ENCODE measurements at regions not wholly inside any gene's neighbourhood (a gene's known extent, or its start where the extent isn't known, plus 50 kb on each side); places are given as distances from the start of the nearest gene placed in this dataset.

DNA sequence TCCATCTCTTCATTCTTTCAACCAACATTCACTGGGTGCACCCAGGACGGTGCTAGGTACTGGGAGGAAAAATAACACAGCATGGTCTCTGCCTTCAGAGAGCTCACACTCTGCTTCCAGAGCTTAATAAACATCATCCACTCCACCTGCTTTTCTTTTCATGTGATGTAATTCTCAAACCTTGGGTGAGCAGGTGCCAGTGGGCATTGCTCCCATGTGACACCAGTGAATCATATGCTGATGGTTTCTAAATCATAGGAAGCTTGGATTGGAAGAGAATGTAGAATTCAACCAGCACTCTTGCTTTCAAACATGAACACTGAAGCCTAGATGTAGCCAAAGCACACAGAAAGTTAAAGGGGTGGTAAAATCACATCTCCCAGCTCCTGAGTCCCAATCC, 189.8 kb downstream of the FOXA2 start:
- peaks cover 10% of the 10 kb centered on the region for H3K27me3 Mint-ChIP-seq (ENCODE audit: low read depth)

More for the DNA sequence above, 189.8 kb downstream of the FOXA2 start:
- H3K27ac Mint-ChIP-seq, result no peak overlapping the region
- H3K36me3 Mint-ChIP-seq, result no peaks in the 10 kb centered on the region
- H3K9me3 Mint-ChIP-seq, result no peaks in the 10 kb centered on the region
- ChIA-PET CTCF (interaction anchor here (1.6 kb wide), 1 partner anchor 9 kb away, joined by 4 read pairs; no protein-coding TSS in a partner anchor), POLR2A (no interaction called here)
- DNase-seq (ENCODE audit: low spot score) (no peak), ATAC-seq (no peak)
- H3K4me1 Mint-ChIP-seq, result peaks cover 28% of the 10 kb centered on the region
- TF ChIP-seq, protein P1, sequence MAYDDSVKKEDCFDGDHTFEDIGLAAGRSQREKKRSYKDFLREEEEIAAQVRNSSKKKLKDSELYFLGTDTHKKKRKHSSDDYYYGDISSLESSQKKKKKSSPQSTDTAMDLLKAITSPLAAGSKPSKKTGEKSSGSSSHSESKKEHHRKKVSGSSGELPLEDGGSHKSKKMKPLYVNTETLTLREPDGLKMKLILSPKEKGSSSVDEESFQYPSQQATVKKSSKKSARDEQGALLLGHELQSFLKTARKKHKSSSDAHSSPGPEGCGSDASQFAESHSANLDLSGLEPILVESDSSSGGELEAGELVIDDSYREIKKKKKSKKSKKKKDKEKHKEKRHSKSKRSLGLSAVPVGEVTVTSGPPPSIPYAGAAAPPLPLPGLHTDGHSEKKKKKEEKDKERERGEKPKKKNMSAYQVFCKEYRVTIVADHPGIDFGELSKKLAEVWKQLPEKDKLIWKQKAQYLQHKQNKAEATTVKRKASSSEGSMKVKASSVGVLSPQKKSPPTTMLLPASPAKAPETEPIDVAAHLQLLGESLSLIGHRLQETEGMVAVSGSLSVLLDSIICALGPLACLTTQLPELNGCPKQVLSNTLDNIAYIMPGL (CRISPR knock-in tag; IDR thresholded peaks at IDR 0.05), result no peak
- no peak for TF ChIP-seq NFYB (CRISPR knock-in tag; conservative IDR thresholded peaks at IDR 0.05; ENCODE audit: low read depth)
- TF ChIP-seq PRRX2 (CRISPR knock-in tag; IDR thresholded peaks at IDR 0.05), result no peak
- no peak for TF ChIP-seq SOX15 (CRISPR knock-in tag; IDR thresholded peaks at IDR 0.05)
- no peak for TF ChIP-seq EMX1 (CRISPR knock-in tag; IDR thresholded peaks at IDR 0.05)
- TF ChIP-seq NR2C2 (CRISPR knock-in tag; IDR thresholded peaks at IDR 0.05), result no peak
- TF ChIP-seq, protein P2, sequence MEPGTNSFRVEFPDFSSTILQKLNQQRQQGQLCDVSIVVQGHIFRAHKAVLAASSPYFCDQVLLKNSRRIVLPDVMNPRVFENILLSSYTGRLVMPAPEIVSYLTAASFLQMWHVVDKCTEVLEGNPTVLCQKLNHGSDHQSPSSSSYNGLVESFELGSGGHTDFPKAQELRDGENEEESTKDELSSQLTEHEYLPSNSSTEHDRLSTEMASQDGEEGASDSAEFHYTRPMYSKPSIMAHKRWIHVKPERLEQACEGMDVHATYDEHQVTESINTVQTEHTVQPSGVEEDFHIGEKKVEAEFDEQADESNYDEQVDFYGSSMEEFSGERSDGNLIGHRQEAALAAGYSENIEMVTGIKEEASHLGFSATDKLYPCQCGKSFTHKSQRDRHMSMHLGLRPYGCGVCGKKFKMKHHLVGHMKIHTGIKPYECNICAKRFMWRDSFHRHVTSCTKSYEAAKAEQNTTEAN (CRISPR knock-in tag; IDR thresholded peaks at IDR 0.05), result no peak
- no peak for TF ChIP-seq NFE2L1 (CRISPR knock-in tag; IDR thresholded peaks at IDR 0.05)
- TF ChIP-seq, protein P3, sequence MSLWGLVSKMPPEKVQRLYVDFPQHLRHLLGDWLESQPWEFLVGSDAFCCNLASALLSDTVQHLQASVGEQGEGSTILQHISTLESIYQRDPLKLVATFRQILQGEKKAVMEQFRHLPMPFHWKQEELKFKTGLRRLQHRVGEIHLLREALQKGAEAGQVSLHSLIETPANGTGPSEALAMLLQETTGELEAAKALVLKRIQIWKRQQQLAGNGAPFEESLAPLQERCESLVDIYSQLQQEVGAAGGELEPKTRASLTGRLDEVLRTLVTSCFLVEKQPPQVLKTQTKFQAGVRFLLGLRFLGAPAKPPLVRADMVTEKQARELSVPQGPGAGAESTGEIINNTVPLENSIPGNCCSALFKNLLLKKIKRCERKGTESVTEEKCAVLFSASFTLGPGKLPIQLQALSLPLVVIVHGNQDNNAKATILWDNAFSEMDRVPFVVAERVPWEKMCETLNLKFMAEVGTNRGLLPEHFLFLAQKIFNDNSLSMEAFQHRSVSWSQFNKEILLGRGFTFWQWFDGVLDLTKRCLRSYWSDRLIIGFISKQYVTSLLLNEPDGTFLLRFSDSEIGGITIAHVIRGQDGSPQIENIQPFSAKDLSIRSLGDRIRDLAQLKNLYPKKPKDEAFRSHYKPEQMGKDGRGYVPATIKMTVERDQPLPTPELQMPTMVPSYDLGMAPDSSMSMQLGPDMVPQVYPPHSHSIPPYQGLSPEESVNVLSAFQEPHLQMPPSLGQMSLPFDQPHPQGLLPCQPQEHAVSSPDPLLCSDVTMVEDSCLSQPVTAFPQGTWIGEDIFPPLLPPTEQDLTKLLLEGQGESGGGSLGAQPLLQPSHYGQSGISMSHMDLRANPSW (CRISPR knock-in tag; conservative IDR thresholded peaks at IDR 0.05; ENCODE audit: low read depth), result no peak
- no peak for TF ChIP-seq ZNF219 (CRISPR knock-in tag; IDR thresholded peaks at IDR 0.05; ENCODE audit: borderline replicate concordance)
- TF ChIP-seq JAZF1 (CRISPR knock-in tag; IDR thresholded peaks at IDR 0.05), result no peak
- no peak for TF ChIP-seq SP1 (CRISPR knock-in tag; conservative IDR thresholded peaks at IDR 0.05)
- TF ChIP-seq, protein P4, sequence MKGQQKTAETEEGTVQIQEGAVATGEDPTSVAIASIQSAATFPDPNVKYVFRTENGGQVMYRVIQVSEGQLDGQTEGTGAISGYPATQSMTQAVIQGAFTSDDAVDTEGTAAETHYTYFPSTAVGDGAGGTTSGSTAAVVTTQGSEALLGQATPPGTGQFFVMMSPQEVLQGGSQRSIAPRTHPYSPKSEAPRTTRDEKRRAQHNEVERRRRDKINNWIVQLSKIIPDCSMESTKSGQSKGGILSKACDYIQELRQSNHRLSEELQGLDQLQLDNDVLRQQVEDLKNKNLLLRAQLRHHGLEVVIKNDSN (CRISPR knock-in tag; IDR thresholded peaks at IDR 0.05), result no peak
- TF ChIP-seq, protein P5, sequence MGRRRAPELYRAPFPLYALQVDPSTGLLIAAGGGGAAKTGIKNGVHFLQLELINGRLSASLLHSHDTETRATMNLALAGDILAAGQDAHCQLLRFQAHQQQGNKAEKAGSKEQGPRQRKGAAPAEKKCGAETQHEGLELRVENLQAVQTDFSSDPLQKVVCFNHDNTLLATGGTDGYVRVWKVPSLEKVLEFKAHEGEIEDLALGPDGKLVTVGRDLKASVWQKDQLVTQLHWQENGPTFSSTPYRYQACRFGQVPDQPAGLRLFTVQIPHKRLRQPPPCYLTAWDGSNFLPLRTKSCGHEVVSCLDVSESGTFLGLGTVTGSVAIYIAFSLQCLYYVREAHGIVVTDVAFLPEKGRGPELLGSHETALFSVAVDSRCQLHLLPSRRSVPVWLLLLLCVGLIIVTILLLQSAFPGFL (CRISPR knock-in tag; IDR thresholded peaks at IDR 0.05; ENCODE audit: borderline replicate concordance), result no peak
- TF ChIP-seq, protein P6, sequence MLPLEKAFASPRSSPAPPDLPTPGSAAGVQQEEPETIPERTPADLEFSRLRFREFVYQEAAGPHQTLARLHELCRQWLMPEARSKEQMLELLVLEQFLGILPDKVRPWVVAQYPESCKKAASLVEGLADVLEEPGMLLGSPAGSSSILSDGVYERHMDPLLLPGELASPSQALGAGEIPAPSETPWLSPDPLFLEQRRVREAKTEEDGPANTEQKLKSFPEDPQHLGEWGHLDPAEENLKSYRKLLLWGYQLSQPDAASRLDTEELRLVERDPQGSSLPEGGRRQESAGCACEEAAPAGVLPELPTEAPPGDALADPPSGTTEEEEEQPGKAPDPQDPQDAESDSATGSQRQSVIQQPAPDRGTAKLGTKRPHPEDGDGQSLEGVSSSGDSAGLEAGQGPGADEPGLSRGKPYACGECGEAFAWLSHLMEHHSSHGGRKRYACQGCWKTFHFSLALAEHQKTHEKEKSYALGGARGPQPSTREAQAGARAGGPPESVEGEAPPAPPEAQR (CRISPR knock-in tag; IDR thresholded peaks at IDR 0.05), result no peak
- TF ChIP-seq, protein P7, sequence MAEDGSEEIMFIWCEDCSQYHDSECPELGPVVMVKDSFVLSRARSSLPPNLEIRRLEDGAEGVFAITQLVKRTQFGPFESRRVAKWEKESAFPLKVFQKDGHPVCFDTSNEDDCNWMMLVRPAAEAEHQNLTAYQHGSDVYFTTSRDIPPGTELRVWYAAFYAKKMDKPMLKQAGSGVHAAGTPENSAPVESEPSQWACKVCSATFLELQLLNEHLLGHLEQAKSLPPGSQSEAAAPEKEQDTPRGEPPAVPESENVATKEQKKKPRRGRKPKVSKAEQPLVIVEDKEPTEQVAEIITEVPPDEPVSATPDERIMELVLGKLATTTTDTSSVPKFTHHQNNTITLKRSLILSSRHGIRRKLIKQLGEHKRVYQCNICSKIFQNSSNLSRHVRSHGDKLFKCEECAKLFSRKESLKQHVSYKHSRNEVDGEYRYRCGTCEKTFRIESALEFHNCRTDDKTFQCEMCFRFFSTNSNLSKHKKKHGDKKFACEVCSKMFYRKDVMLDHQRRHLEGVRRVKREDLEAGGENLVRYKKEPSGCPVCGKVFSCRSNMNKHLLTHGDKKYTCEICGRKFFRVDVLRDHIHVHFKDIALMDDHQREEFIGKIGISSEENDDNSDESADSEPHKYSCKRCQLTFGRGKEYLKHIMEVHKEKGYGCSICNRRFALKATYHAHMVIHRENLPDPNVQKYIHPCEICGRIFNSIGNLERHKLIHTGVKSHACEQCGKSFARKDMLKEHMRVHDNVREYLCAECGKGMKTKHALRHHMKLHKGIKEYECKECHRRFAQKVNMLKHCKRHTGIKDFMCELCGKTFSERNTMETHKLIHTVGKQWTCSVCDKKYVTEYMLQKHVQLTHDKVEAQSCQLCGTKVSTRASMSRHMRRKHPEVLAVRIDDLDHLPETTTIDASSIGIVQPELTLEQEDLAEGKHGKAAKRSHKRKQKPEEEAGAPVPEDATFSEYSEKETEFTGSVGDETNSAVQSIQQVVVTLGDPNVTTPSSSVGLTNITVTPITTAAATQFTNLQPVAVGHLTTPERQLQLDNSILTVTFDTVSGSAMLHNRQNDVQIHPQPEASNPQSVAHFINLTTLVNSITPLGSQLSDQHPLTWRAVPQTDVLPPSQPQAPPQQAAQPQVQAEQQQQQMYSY (CRISPR knock-in tag; IDR thresholded peaks at IDR 0.05), result no peak
- no peak for TF ChIP-seq ESRRA (CRISPR knock-in tag; IDR thresholded peaks at IDR 0.05; ENCODE audit: borderline replicate concordance)
- no peak for TF ChIP-seq KAT7 (CRISPR knock-in tag; IDR thresholded peaks at IDR 0.05; ENCODE audit: borderline replicate concordance)
- no peak for TF ChIP-seq ZNF263 (CRISPR knock-in tag; IDR thresholded peaks at IDR 0.05; ENCODE audit: low read depth)
- TF ChIP-seq, protein P8, sequence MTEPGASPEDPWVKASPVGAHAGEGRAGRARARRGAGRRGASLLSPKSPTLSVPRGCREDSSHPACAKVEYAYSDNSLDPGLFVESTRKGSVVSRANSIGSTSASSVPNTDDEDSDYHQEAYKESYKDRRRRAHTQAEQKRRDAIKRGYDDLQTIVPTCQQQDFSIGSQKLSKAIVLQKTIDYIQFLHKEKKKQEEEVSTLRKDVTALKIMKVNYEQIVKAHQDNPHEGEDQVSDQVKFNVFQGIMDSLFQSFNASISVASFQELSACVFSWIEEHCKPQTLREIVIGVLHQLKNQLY (CRISPR knock-in tag; IDR thresholded peaks at IDR 0.05), result no peak
- H3K4me3 Mint-ChIP-seq, result no peak overlapping the region
